Testis (tissue), 2 donors: ENCODE measurements at regions not wholly inside any gene's neighbourhood (a gene's known extent, or its start where the extent isn't known, plus 50 kb on each side); places are given as distances from the start of the nearest gene placed in this dataset.

Source experiments
- DNase-seq: peaks from one replicate; pipeline ENCODE4 v3.0.0-alpha.2; 2019
- H3K27ac ChIP-seq, 2 donors: fragments of 200-600 bp; sonication (generic); one replicate each; pipeline ENCODE4 v1.5.1; 2019
- H3K27me3 ChIP-seq: fragments of 200-600 bp; sonication (generic); one replicate; pipeline ENCODE4 v1.5.1; 2019
- H3K36me3 ChIP-seq: fragments of 200-600 bp; sonication (generic); one replicate; pipeline ENCODE4 v1.5.1; 2017; ENCODE audit warnings: low read depth; ENCODE audit errors: missing control alignments
- H3K4me1 ChIP-seq: fragments of 200-600 bp; sonication (generic); one replicate; pipeline ENCODE4 v1.5.1; 2019
- H3K4me3 ChIP-seq, 2 donors: fragments of 200-600 bp; sonication (generic); one replicate each; pipeline ENCODE4 v1.5.1; 2017 to 2019
- H3K9me3 ChIP-seq: fragments of 200-600 bp; sonication (generic); one replicate; pipeline ENCODE4 v1.5.1; 2017
- CTCF ChIP-seq, 3 experiments: fragments of 450-650 bp in 2 of 3; fragments of 200-600 bp in 1 of 3; sonication (generic) in 1 of 3; IDR thresholded peaks; one replicate each; pipeline ENCODE4 v1.5.1; 2016 to 2019; ENCODE audit warnings: antibody characterized with exemption in 3 of 3, mild to moderate bottlenecking in 2 of 3, moderate library complexity in 1 of 3
- POLR2A ChIP-seq: fragments of 450-650 bp; IDR thresholded peaks from one replicate; pipeline ENCODE4 v1.6.1; 2017; ENCODE audit warnings: antibody characterized with exemption, mild to moderate bottlenecking, moderate library complexity
- WGBS, 2 donors: methylation state at CpG; one replicate each; pipeline ENCODE4 v1.1.5; 2018; 5-methylcytosine and 5-hydroxymethylcytosine counted together
- intact Hi-C: fragments of 100-400 bp; cut with DNase I; formaldehyde crosslinking; loops from one replicate; pipeline ENCODE4 v1.15.1; 2023; ENCODE audit warnings: low total_unique reads

- intact Hi-C loops: no loop called here
- Histone ChIP-seq H3K4me3 (no peak overlapping the region), H3K36me3 (no peaks in the 10 kb centered on the region), H3K27ac (no peak overlapping the region), H3K9me3 (no peaks in the 10 kb centered on the region), H3K27me3 (no peaks in the 10 kb centered on the region), H3K4me1 (no peaks in the 10 kb centered on the region)
- TF ChIP-seq POLR2A: no peak
- TF ChIP-seq CTCF (IDR thresholded peaks at IDR 0.05): no peak
- DNase-seq: no peak
- 91 to 92% methylated on average over 3 of the region's 3 CpGs for WGBS, 2 donors
Observed at GRCh38 chr15:48012191-48012590, 108.6 kb upstream of the SLC24A5 start.

- TF ChIP-seq POLR2A (no peak), CTCF (IDR thresholded peaks at IDR 0.05) (no peak)
- H3K27ac ChIP-seq: no peak overlapping the region
- DNase-seq: no peak
- intact Hi-C loops: no loop called here
- no peaks in the 10 kb centered on the region for H3K9me3 ChIP-seq
- H3K36me3 ChIP-seq: no peaks in the 10 kb centered on the region
- no peaks in the 10 kb centered on the region for H3K4me1 ChIP-seq
- WGBS, 2 donors: 89 to 90% methylated on average over 3 of the region's 3 CpGs
- no peaks in the 10 kb centered on the region for H3K27me3 ChIP-seq
- H3K4me3 ChIP-seq: no peak overlapping the region
Observed at GRCh38 chr15:48016865-48017264, 103.9 kb upstream of the SLC24A5 start.

- 49 to 74% methylated on average over 3 of the region's 3 CpGs for WGBS, 2 donors
- Histone ChIP-seq H3K4me3 (no peak overlapping the region), H3K4me1 (no peaks in the 10 kb centered on the region), H3K36me3 (no peaks in the 10 kb centered on the region), H3K27me3 (no peaks in the 10 kb centered on the region), H3K9me3 (no peaks in the 10 kb centered on the region), H3K27ac (no peak overlapping the region)
- DNase-seq: no peak
- no peak for TF ChIP-seq POLR2A
- TF ChIP-seq CTCF (IDR thresholded peaks at IDR 0.05): no peak
- intact Hi-C loops: no loop called here
Observed at GRCh38 chr15:48017747-48018146, 103.0 kb upstream of the SLC24A5 start.

GRCh38 chr15:48020166-48020565, 100.6 kb upstream of the SLC24A5 start:
- intact Hi-C loops: no loop called here
- H3K27me3 ChIP-seq: no peaks in the 10 kb centered on the region
- TF ChIP-seq CTCF (IDR thresholded peaks at IDR 0.05): no peak
- TF ChIP-seq POLR2A: no peak
- no peaks in the 10 kb centered on the region for H3K36me3 ChIP-seq
- no peak overlapping the region for H3K27ac ChIP-seq
- H3K4me3 ChIP-seq: no peak overlapping the region
- WGBS, 2 donors: 72 to 81% methylated on average over 6 of the region's 6 CpGs
- no peak for DNase-seq
- H3K9me3 ChIP-seq: no peaks in the 10 kb centered on the region
- H3K4me1 ChIP-seq: no peaks in the 10 kb centered on the region

GRCh38 chr15:48021336-48022086, 99.3 kb upstream of the SLC24A5 start:
- Histone ChIP-seq H3K36me3 (no peaks in the 10 kb centered on the region), H3K27ac (no peak overlapping the region), H3K9me3 (no peaks in the 10 kb centered on the region), H3K4me3 (no peak overlapping the region), H3K27me3 (no peaks in the 10 kb centered on the region), H3K4me1 (no peaks in the 10 kb centered on the region)
- intact Hi-C loops: no loop called here
- TF ChIP-seq CTCF (IDR thresholded peaks at IDR 0.05) (no peak), POLR2A (no peak)
- 87 to 88% methylated on average over 6 of the region's 6 CpGs for WGBS, 2 donors
- no peak for DNase-seq
